Stomach (tissue), 8 donors: ENCODE measurements at regions not wholly inside any gene's neighbourhood (a gene's known extent, or its start where the extent isn't known, plus 50 kb on each side); places are given as distances from the start of the nearest gene placed in this dataset.

Experiments used
- DNase-seq, 2 donors: peaks; one replicate each; pipeline versions ENCODE4 v3.0.0 to v3.0.0-alpha.2; 2013 to 2019
- H3K27ac ChIP-seq, 5 donors: fragments of 200-600 bp in 4 of 5; sonication (generic) in 4 of 5; one replicate each; pipeline ENCODE4 v1.5.1; 2013 to 2019; ENCODE audit warnings: mild to moderate bottlenecking in 1 of 5, moderate library complexity in 1 of 5
- H3K27me3 ChIP-seq, 3 donors: fragments of 200-600 bp; sonication (generic); one replicate each; pipeline ENCODE4 v1.5.1; 2017 to 2019; ENCODE audit warnings: mixed run types in 1 of 3
- H3K36me3 ChIP-seq, 4 donors: fragments of 200-600 bp; sonication (generic); 1 replicate in 3 of 4; 2 replicates in 1 of 4; pipeline ENCODE4 v1.5.1; 2016 to 2019
- H3K4me1 ChIP-seq, 4 donors: fragments of 200-600 bp; sonication (generic); one replicate each; pipeline ENCODE4 v1.5.1; 2016 to 2019
- H3K4me3 ChIP-seq, 4 donors: fragments of 200-600 bp; sonication (generic) in 3 of 4; one replicate each; pipeline ENCODE4 v1.5.1; 2016 to 2019; ENCODE audit warnings: mild to moderate bottlenecking in 1 of 4
- H3K9me3 ChIP-seq, 4 donors: fragments of 200-600 bp; sonication (generic); one replicate each; pipeline ENCODE4 v1.5.1; 2016 to 2019
- EP300 ChIP-seq: sonication (generic); formaldehyde crosslinking; IDR thresholded peaks from one replicate; pipeline ENCODE4 v1.6.1; 2017; ENCODE audit warnings: antibody characterized with exemption
- POLR2A ChIP-seq, 4 donors: fragments of 450-650 bp; IDR thresholded peaks; one replicate each; pipeline ENCODE4 v1.6.1; 2016; ENCODE audit warnings: antibody characterized with exemption in 4 of 4, control low read depth in 2 of 4, mild to moderate bottlenecking in 1 of 4, moderate library complexity in 1 of 4
- POLR2AphosphoS5 ChIP-seq, 3 donors: sonication (generic); formaldehyde crosslinking; IDR thresholded peaks; one replicate each; pipeline ENCODE4 v1.6.1; 2016; ENCODE audit warnings: antibody characterized with exemption in 3 of 3
- WGBS, 5 donors: extraction: QIAGEN DNeasy Blood & Tissue Kit in 3 of 5; methylation state at CpG; one replicate each; pipeline versions ENCODE4 v1.1.5 to v1.1.7; 2013 to 2018; 5-methylcytosine and 5-hydroxymethylcytosine counted together
- intact Hi-C: fragments of 100-400 bp; cut with DNase I; formaldehyde crosslinking; loops from one replicate; pipeline ENCODE4 v1.15.1; 2023; ENCODE audit warnings: low total_unique reads
- TF ChIP-seq, protein P1 (sequence below), 7 experiments: fragments of 450-650 bp in 4 of 7; fragments of 200-600 bp in 3 of 7; sonication (generic) in 3 of 7; IDR thresholded peaks; one replicate each; pipeline ENCODE4 v1.5.1; 2016 to 2019; ENCODE audit warnings: antibody characterized with exemption in 7 of 7, control low read depth in 2 of 7, mild to moderate bottlenecking in 1 of 7
- donor health status: healthy with polysubstance abuse.
- donor health status: Bipolar disorder and iron deficiency.
- donor health status: healthy.

DNA sequence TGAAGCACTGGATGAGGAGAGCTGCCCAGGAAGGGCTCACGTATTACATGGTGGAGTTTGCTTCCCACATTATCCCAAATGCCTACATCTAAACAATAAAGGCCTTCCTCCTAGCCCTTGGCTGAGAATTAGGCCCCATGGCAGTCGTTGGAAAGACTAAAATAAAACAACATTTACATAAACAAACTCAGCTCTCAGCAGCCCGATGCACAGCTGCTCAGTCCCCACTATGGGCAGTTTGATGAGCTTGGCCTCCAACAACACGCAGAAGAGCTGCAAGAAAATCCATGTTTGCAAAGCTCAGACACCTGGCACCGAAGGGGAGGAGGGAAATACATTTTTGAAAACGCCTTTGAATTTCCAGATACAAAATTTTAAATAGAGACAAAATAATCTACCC is 352.4 kb downstream of the EIPR1 start:
- Histone ChIP-seq H3K4me3 (no peak overlapping the region), H3K9me3 (peaks cover 0 to 10% (median 1%) of the 10 kb centered on the region in 4 donors), H3K27ac (no peak overlapping the region), H3K36me3 (no peaks in the 10 kb centered on the region), H3K4me1 (no peaks in the 10 kb centered on the region), H3K27me3 (peaks cover 0 to 5% (median 0%) of the 10 kb centered on the region in 3 donors)
- TF ChIP-seq POLR2AphosphoS5 (IDR thresholded peaks at IDR 0.05): no peak
- DNase-seq: no peak
- 36 to 48% (median 41%) methylated on average over 6 of the region's 6 CpGs for WGBS, 5 donors
- intact Hi-C loops: no loop called here

DNA sequence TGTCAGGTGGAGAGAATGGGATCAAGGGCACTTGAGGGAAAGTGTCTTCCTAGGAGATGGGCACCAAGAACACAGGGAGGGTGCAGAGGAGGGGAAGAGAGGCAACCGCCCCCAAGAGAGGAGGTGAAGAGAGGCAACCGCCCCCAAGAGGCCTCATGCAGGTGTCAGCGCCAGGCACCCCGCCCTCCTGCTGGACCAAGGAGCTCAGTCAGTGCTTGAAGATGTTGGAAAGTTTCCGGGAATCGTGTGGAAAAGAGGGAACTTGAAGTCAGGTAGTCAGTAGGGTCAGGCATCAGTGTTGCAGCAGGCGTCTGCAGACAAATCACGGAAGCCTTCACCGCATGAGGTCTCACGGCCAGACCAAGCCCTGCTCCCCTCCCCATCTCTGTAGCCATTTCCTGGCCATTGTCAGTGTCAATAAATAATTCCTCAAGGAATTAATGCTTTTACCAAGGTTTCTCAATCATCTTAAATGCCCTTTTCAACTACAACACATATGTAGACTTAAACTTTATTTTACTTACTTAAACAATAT is 353.1 kb downstream of the EIPR1 start:
- no peaks in the 10 kb centered on the region for H3K36me3 ChIP-seq
- intact Hi-C loops: no loop called here
- peaks cover 0 to 10% (median 1%) of the 10 kb centered on the region in 4 donors for H3K9me3 ChIP-seq
- H3K4me3 ChIP-seq: no peak overlapping the region
- no peak for DNase-seq
- H3K27me3 ChIP-seq: peaks cover 0 to 5% (median 0%) of the 10 kb centered on the region in 3 donors
- 80 to 85% (median 84%) methylated on average over 10 of the region's 10 CpGs for WGBS, 5 donors
- no peaks in the 10 kb centered on the region for H3K4me1 ChIP-seq
- H3K27ac ChIP-seq: no peak overlapping the region
- TF ChIP-seq POLR2A (IDR thresholded peaks at IDR 0.05): no peak
- TF ChIP-seq, protein P1, sequence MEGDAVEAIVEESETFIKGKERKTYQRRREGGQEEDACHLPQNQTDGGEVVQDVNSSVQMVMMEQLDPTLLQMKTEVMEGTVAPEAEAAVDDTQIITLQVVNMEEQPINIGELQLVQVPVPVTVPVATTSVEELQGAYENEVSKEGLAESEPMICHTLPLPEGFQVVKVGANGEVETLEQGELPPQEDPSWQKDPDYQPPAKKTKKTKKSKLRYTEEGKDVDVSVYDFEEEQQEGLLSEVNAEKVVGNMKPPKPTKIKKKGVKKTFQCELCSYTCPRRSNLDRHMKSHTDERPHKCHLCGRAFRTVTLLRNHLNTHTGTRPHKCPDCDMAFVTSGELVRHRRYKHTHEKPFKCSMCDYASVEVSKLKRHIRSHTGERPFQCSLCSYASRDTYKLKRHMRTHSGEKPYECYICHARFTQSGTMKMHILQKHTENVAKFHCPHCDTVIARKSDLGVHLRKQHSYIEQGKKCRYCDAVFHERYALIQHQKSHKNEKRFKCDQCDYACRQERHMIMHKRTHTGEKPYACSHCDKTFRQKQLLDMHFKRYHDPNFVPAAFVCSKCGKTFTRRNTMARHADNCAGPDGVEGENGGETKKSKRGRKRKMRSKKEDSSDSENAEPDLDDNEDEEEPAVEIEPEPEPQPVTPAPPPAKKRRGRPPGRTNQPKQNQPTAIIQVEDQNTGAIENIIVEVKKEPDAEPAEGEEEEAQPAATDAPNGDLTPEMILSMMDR (IDR thresholded peaks at IDR 0.05): no peak
- TF ChIP-seq EP300: no peak
- TF ChIP-seq POLR2AphosphoS5 (IDR thresholded peaks at IDR 0.05): no peak

DNA sequence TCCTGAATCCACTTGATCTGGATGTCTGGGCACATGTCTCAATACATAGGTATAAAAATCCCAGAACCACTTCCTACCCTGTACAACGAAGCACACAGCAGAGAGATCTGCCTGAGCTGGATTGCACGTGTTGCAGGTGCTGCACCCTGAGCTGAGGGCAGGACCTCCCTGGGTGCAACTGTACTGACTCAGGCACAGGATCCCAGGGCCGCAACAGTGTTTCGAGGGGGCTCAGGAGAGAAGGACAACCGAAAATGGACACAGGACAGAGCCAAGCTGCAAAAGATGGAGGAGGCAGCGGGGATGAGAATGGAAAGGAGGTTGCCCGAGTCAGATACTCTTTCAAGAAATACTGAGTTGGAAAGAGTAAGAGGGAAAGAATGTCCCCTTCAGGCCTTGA is 354.1 kb downstream of the EIPR1 start:
- TF ChIP-seq, protein P1 (IDR thresholded peaks at IDR 0.05): no peak
- TF ChIP-seq POLR2AphosphoS5 (IDR thresholded peaks at IDR 0.05) (no peak), POLR2A (IDR thresholded peaks at IDR 0.05) (no peak), EP300 (no peak)
- intact Hi-C loops: no loop called here
- Histone ChIP-seq H3K27me3 (peaks cover 0 to 5% (median 0%) of the 10 kb centered on the region in 3 donors), H3K4me1 (no peaks in the 10 kb centered on the region), H3K27ac (no peak overlapping the region), H3K36me3 (no peaks in the 10 kb centered on the region), H3K9me3 (peaks cover 0 to 10% (median 2%) of the 10 kb centered on the region in 4 donors), H3K4me3 (no peak overlapping the region)
- 77 to 90% (median 87%) methylated on average over 7 of the region's 7 CpGs for WGBS, 5 donors
- DNase-seq: no peak

DNA sequence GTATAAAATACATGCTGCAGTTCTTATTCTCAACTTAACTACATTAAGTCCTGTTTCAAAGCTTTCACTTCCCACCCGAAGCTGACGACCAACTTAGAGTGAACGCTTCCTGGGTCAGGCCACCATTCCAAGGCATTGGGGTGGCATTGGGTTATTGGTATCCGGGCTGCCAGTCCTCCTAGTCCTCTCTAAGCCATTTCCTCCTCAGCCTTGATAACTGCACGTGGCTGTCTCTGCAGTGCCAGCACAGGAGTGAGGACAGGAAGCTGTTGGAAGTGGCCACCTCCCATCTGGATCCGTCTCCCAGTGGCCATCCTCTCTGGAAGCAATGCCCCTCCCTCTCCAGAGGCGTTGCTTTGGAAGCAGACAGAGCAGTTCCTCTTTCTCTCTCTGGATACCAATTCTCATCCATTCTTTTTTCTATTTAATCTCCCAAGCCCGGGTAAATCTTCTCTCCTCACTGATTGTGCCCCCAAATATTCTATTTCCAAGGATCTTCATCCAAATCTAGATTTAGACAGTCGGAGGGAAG is 354.7 kb downstream of the EIPR1 start:
- Histone ChIP-seq H3K9me3 (peaks cover 0 to 12% (median 5%) of the 10 kb centered on the region in 4 donors), H3K27ac (no peak overlapping the region), H3K4me3 (no peak overlapping the region), H3K36me3 (no peaks in the 10 kb centered on the region), H3K4me1 (no peaks in the 10 kb centered on the region), H3K27me3 (peaks cover 0 to 5% (median 0%) of the 10 kb centered on the region in 3 donors)
- TF ChIP-seq, protein P1 (IDR thresholded peaks at IDR 0.05): no peak
- TF ChIP-seq POLR2A (IDR thresholded peaks at IDR 0.05): no peak
- no peak for TF ChIP-seq POLR2AphosphoS5 (IDR thresholded peaks at IDR 0.05)
- no peak for TF ChIP-seq EP300
- no peak for DNase-seq
- intact Hi-C loops: no loop called here
- 62 to 77% (median 75%) methylated on average over 9 of the region's 9 CpGs for WGBS, 5 donors

DNA sequence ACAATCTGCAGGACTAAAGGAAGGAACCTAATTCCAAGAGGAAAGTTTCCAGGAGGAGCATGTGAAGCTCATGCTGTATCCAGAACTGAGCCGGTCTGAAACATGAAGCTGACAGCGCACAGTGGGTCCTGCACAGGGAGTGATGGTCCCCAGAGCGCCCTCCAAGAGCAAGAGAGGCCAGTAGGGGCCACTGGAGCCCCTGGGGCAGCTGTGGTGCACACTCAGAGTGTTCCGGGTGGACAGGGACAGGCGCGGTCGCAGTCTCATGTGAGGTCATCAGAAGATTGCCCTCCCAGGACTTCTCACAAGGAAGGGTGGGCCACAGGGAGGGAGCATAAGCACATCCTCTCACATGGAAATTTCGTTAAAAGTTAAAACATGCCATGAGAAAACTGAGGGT is 355.9 kb downstream of the EIPR1 start:
- H3K4me3 ChIP-seq: no peak overlapping the region
- H3K4me1 ChIP-seq: no peaks in the 10 kb centered on the region
- H3K9me3 ChIP-seq: peaks cover 0 to 23% (median 12%) of the 10 kb centered on the region in 4 donors
- no peak overlapping the region for H3K27ac ChIP-seq
- no peak for DNase-seq
- 77 to 81% (median 79%) methylated on average over 8 of the region's 8 CpGs for WGBS, 5 donors
- H3K36me3 ChIP-seq: no peaks in the 10 kb centered on the region
- TF ChIP-seq EP300: no peak
- TF ChIP-seq POLR2AphosphoS5 (IDR thresholded peaks at IDR 0.05): no peak
- TF ChIP-seq, protein P1 (IDR thresholded peaks at IDR 0.05): no peak
- TF ChIP-seq POLR2A (IDR thresholded peaks at IDR 0.05): no peak
- intact Hi-C loops: no loop called here
- peaks cover 0 to 5% (median 0%) of the 10 kb centered on the region in 3 donors for H3K27me3 ChIP-seq
